BJ (cell line): ENCODE measurements at regions not wholly inside any gene's neighbourhood (a gene's known extent, or its start where the extent isn't known, plus 50 kb on each side); places are given as distances from the start of the nearest gene placed in this dataset.

Source experiments
- CTCF ChIA-PET: fragments of 350-600 bp; formaldehyde crosslinking; extraction: SDS; loops from one replicate; lab custom pipeline; 2021; ENCODE audit warnings: antibody characterized with exemption, inconsistent platforms; lab: Yijun Ruan, JAX
- POLR2A ChIA-PET: fragments of 300-600 bp; sonication (Branson Sonifier 250); formaldehyde crosslinking; extraction: SDS; loops from one replicate; lab custom pipeline; 2021; ENCODE audit warnings: antibody characterized with exemption; lab: Charles Lee
- DNase-seq: peaks from one replicate; pipeline ENCODE4 v3.0.0-alpha.2; 2011; ENCODE audit warnings: low read depth
- H3K27me3 ChIP-seq: 2 replicates; pipeline ENCODE4 v1.6.0; 2011; ENCODE audit warnings: low read length; ENCODE audit not compliant: control insufficient read depth, insufficient read depth
- H3K36me3 ChIP-seq: 2 replicates; pipeline ENCODE4 v1.5.1; 2011; ENCODE audit warnings: low read length; ENCODE audit not compliant: control insufficient read depth, insufficient read depth
- H3K4me3 ChIP-seq: 2 replicates; pipeline ENCODE4 v1.5.1; 2011; ENCODE audit warnings: low read depth, mild to moderate bottlenecking, control low read depth, low read length
- CTCF ChIP-seq: IDR thresholded peaks from 2 replicates; pipeline ENCODE4 v1.5.1; 2011; ENCODE audit warnings: low read depth, mild to moderate bottlenecking, control low read depth, inconsistent platforms, low read length, moderate library complexity; ENCODE audit not compliant: insufficient read depth

- DNase-seq, result no peak
- CTCF ChIA-PET, result no interaction called here
- Histone ChIP-seq H3K27me3 (no peaks in the 10 kb centered on the region), H3K4me3 (no peak overlapping the region), H3K36me3 (no peaks in the 10 kb centered on the region)
- POLR2A ChIA-PET, result no interaction called here
- TF ChIP-seq CTCF, result no peak
Observed at GRCh38 chr13:65032825-65033224, 2197.3 kb downstream of the PCDH9 start.

GRCh38 chr13:65028101-65028500 lies 2202.0 kb downstream of the PCDH9 start:
- Histone ChIP-seq H3K27me3 (no peaks in the 10 kb centered on the region), H3K4me3 (no peak overlapping the region), H3K36me3 (no peaks in the 10 kb centered on the region)
- TF ChIP-seq CTCF, result no peak
- CTCF ChIA-PET, result no interaction called here
- DNase-seq, result no peak
- POLR2A ChIA-PET, result no interaction called here

DNA sequence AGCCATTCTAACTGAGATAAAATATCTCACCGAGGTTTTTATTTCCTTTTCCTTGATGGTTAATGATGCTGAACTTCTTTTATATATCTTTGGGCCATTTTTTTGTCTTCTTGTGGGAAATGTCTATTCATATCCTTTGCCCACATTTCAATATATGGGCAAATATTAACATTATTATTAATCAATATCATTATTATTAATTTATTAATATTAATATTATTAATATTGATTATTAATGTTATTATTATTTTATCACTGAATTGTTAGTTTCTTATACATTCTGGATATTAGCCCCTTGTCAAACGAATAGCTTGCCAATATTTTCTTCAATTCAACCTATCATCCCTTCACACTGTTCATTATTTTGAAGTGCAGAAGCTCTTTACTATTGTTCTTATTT lies 2203.6 kb downstream of the PCDH9 start:
- no peak for TF ChIP-seq CTCF
- ChIA-PET POLR2A (no interaction called here), CTCF (no interaction called here)
- Histone ChIP-seq H3K27me3 (no peaks in the 10 kb centered on the region), H3K36me3 (no peaks in the 10 kb centered on the region), H3K4me3 (no peak overlapping the region)
- no peak for DNase-seq

GRCh38 chr13:65011378-65011777 lies 2218.8 kb downstream of the PCDH9 start:
- no peak for TF ChIP-seq CTCF
- ChIA-PET POLR2A (no interaction called here), CTCF (no interaction called here)
- Histone ChIP-seq H3K4me3 (no peak overlapping the region), H3K27me3 (no peaks in the 10 kb centered on the region), H3K36me3 (no peaks in the 10 kb centered on the region)
- no peak for DNase-seq

DNA sequence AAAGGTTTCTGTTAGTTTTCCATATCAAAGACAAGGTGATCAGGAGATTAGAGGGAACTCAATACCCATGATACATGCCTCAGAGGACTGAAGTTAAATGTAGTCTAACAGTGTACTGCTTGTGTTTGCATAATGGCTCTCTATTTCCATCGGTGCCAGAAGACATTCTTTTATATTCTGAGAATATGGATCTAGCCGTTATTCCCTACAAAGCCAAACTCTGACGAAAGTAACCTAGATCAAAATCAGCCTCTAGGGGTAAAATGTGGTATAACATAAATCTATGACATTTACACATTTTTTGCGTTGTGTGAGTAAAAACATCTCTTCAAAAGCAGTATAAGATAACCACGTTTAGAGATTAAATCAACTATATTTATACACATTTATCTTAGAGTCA lies 2232.7 kb downstream of the PCDH9 start:
- no peaks in the 10 kb centered on the region for H3K27me3 ChIP-seq
- ChIA-PET POLR2A (no interaction called here), CTCF (no interaction called here)
- TF ChIP-seq CTCF, result no peak
- H3K36me3 ChIP-seq, result no peaks in the 10 kb centered on the region
- H3K4me3 ChIP-seq, result no peak overlapping the region
- DNase-seq, result no peak
